Kidney (tissue), 13 donors: ENCODE measurements at regions not wholly inside any gene's neighbourhood (a gene's known extent, or its start where the extent isn't known, plus 50 kb on each side); places are given as distances from the start of the nearest gene placed in this dataset.
"Not testable (repeated sequence)": the region's sequence is repeated elsewhere in the genome, so short reads cannot be mapped to it uniquely, and the experiment has no call there.

Experiments used
- DNase-seq, 5 donors: peaks; one replicate each; pipeline ENCODE4 v3.0.0-alpha.2; 2013 to 2020
- FAIRE-seq: peaks from 2 replicates; lab custom pipeline; 2012; peaks lifted over from hg19 to GRCh38; lab: Jason Lieb, UNC
- H3K27ac ChIP-seq, 2 donors: one replicate each; pipeline ENCODE4 v1.7.0; 2013; ENCODE audit warnings: low read depth in 2 of 2, low read length in 2 of 2, inconsistent platforms in 1 of 2
- H3K27me3 ChIP-seq: one replicate; pipeline ENCODE4 v1.7.1; 2013; ENCODE audit warnings: low read length, inconsistent platforms; ENCODE audit not compliant: control insufficient read depth, insufficient read depth
- H3K36me3 ChIP-seq, 3 donors: one replicate each; pipeline versions ENCODE4 v1.7.0 to v1.7.1; 2013; ENCODE audit warnings: low read length in 3 of 3, control low read depth in 1 of 3, inconsistent platforms in 1 of 3; ENCODE audit not compliant: insufficient read depth in 3 of 3, control insufficient read depth in 2 of 3
- H3K4me1 ChIP-seq, 3 donors: one replicate each; pipeline versions ENCODE4 v1.7.0 to v1.7.1; 2013; ENCODE audit warnings: low read length in 3 of 3, inconsistent platforms in 1 of 3, low read depth in 1 of 3; ENCODE audit not compliant: control insufficient read depth in 2 of 3, insufficient read depth in 2 of 3
- H3K4me3 ChIP-seq, 3 donors: one replicate each; pipeline versions ENCODE4 v1.7.0 to v1.8.1; 2013; ENCODE audit warnings: low read length in 3 of 3, control low read depth in 1 of 3, inconsistent platforms in 1 of 3
- H3K9ac ChIP-seq, 3 donors: one replicate each; pipeline versions ENCODE4 v1.7.0 to v1.7.1; 2013; ENCODE audit warnings: low read length in 3 of 3, control low read depth in 1 of 3, inconsistent platforms in 1 of 3
- H3K9me3 ChIP-seq, 3 donors: one replicate each; pipeline versions ENCODE4 v1.7.0 to v1.7.1; 2013; ENCODE audit warnings: low read length in 3 of 3, control low read depth in 1 of 3, inconsistent platforms in 1 of 3; ENCODE audit not compliant: control insufficient read depth in 2 of 3, insufficient read depth in 1 of 3
- CTCF ChIP-seq: IDR thresholded peaks from 3 replicates; pipeline ENCODE4 v1.5.1; 2012; ENCODE audit warnings: mild to moderate bottlenecking, moderate library complexity, borderline replicate concordance; ENCODE audit not compliant: insufficient read depth; ENCODE audit errors: extremely low read depth
- intact Hi-C: fragments of 100-400 bp; cut with DNase I; formaldehyde crosslinking; loops from one replicate; pipeline ENCODE4 v1.11.1; 2022
- donor health status: control.
- donor health status: control.
- donor health status: control.
- donor health status: control.
- donor health status: control.
- donor health status: DM: yes; HTN: yes; CAD: no.
- donor health status: Normal renal cell carcinoma (clear cell type).

GRCh38 chrX:39430551-39430950, 629.3 kb downstream of the MID1IP1 start:
- intact Hi-C loops = no loop called here
- FAIRE-seq = no peak
- no peak for TF ChIP-seq CTCF

GRCh38 chrX:39431893-39432292, 630.6 kb downstream of the MID1IP1 start:
- Histone ChIP-seq H3K9ac (no peak overlapping the region), H3K9me3 (no peaks in the 10 kb centered on the region), H3K36me3 (no peaks in the 10 kb centered on the region), H3K4me3 (no peak overlapping the region), H3K27me3 (no peaks in the 10 kb centered on the region), H3K27ac (no peak overlapping the region), H3K4me1 (no peaks in the 10 kb centered on the region)
- FAIRE-seq (no peak), DNase-seq (no peak)
- TF ChIP-seq CTCF = no peak
- intact Hi-C loops = no loop called here

More at GRCh38 chrX:39430551-39430950, 629.3 kb downstream of the MID1IP1 start:
- Histone ChIP-seq H3K27ac (no peak overlapping the region), H3K4me1 (no peaks in the 10 kb centered on the region), H3K9ac (no peak overlapping the region), H3K9me3 (no peaks in the 10 kb centered on the region), H3K4me3 (no peak overlapping the region), H3K36me3 (no peaks in the 10 kb centered on the region), H3K27me3 (no peaks in the 10 kb centered on the region)
- no peak for DNase-seq

GRCh38 chrX:39434671-39435070, 633.4 kb downstream of the MID1IP1 start:
- H3K9me3 ChIP-seq, FAIRE-seq, H3K36me3 ChIP-seq, H3K27ac ChIP-seq, H3K4me1 ChIP-seq, H3K9ac ChIP-seq, H3K27me3 ChIP-seq, intact Hi-C loops, H3K4me3 ChIP-seq, DNase-seq: not testable (repeated sequence)

GRCh38 chrX:39436538-39436937, 635.3 kb downstream of the MID1IP1 start:
- DNase-seq, H3K36me3 ChIP-seq, H3K4me3 ChIP-seq, intact Hi-C loops, FAIRE-seq, H3K9me3 ChIP-seq, H3K27ac ChIP-seq, H3K9ac ChIP-seq, H3K4me1 ChIP-seq, H3K27me3 ChIP-seq: not testable (repeated sequence)
